ENCODE measurements at regions not wholly inside any gene's neighbourhood (a gene's known extent, or its start where the extent isn't known, plus 50 kb on each side); places are given as distances from the start of the nearest gene placed in this dataset.

- TF ChIP-seq CTCF (IDR thresholded peaks at IDR 0.05) (peak in 3 of 4 donors; percentile 12 to 39 (median 14)), POLR2A (IDR thresholded peaks at IDR 0.05) (no peak)
Observed at GRCh38 chr16:73172241-73172972, 124.5 kb upstream of the ZFHX3 start.

All from right lobe of liver (tissue), 4 donors.